H9 (cell line): ENCODE measurements at regions not wholly inside any gene's neighbourhood (a gene's known extent, or its start where the extent isn't known, plus 50 kb on each side); places are given as distances from the start of the nearest gene placed in this dataset.

Source experiments
- DNase-seq: peaks from one replicate; pipeline ENCODE4 v3.0.0-alpha.2; 2017
- H2AFZ ChIP-seq: one replicate; pipeline ENCODE4 v1.6.1; 2013; ENCODE audit warnings: mild to moderate bottlenecking, low read length, control low read depth, moderate library complexity
- H2AK5ac ChIP-seq: 2 replicates; pipeline ENCODE4 v1.6.1; 2013; ENCODE audit warnings: low read length, control low read depth, mixed read lengths; ENCODE audit not compliant: insufficient read length
- H2BK120ac ChIP-seq: one replicate; pipeline ENCODE4 v1.6.1; 2013; ENCODE audit warnings: low read depth, mild to moderate bottlenecking, low read length, control low read depth, inconsistent platforms; ENCODE audit not compliant: poor library complexity, severe bottlenecking
- H2BK12ac ChIP-seq: 2 replicates; pipeline ENCODE4 v1.6.1; 2013; ENCODE audit warnings: low read length, control low read depth, mixed read lengths, low read depth; ENCODE audit not compliant: insufficient read length
- H2BK15ac ChIP-seq: 2 replicates; pipeline ENCODE4 v1.6.1; 2013; ENCODE audit warnings: low read depth, low read length, control low read depth
- H2BK20ac ChIP-seq: one replicate; pipeline ENCODE4 v1.6.1; 2013; ENCODE audit warnings: low read depth, mild to moderate bottlenecking, low read length, control low read depth, inconsistent platforms; ENCODE audit not compliant: poor library complexity, severe bottlenecking
- H2BK5ac ChIP-seq: 2 replicates; pipeline ENCODE4 v1.6.1; 2013; ENCODE audit warnings: low read length, control low read depth, mixed read lengths; ENCODE audit not compliant: insufficient read length
- H3K14ac ChIP-seq: 2 replicates; pipeline ENCODE4 v1.6.1; 2013; ENCODE audit warnings: low read length, control low read depth; ENCODE audit not compliant: insufficient read depth
- H3K18ac ChIP-seq: 2 replicates; pipeline ENCODE4 v1.6.1; 2013; ENCODE audit warnings: low read depth, mild to moderate bottlenecking, mixed read lengths, low read length, control low read depth; ENCODE audit not compliant: insufficient read length
- H3K23ac ChIP-seq: 2 replicates; pipeline ENCODE4 v1.6.1; 2013; ENCODE audit warnings: low read length, control low read depth, mixed read lengths, low read depth; ENCODE audit not compliant: insufficient read length
- H3K23me2 ChIP-seq: 2 replicates; pipeline ENCODE4 v1.6.1; 2013; ENCODE audit warnings: low read depth, mild to moderate bottlenecking, mixed read lengths, low read length, control low read depth; ENCODE audit not compliant: insufficient read length, poor library complexity, severe bottlenecking
- H3K27ac ChIP-seq: 2 replicates; pipeline ENCODE4 v1.5.1; 2013; ENCODE audit warnings: low read length, control low read depth, mixed read lengths, low read depth; ENCODE audit not compliant: insufficient read length
- H3K27me3 ChIP-seq: 2 replicates; pipeline ENCODE4 v1.6.1; 2013; ENCODE audit warnings: low read length, control low read depth, inconsistent platforms; ENCODE audit not compliant: insufficient read depth
- H3K4ac ChIP-seq: 2 replicates; pipeline ENCODE4 v1.6.1; 2013; ENCODE audit warnings: low read depth, mild to moderate bottlenecking, control low read depth, inconsistent platforms, low read length, moderate library complexity
- H3K4me1 ChIP-seq: 2 replicates; pipeline ENCODE4 v1.6.1; 2013; ENCODE audit warnings: low read length, control low read depth, inconsistent platforms; ENCODE audit not compliant: insufficient read depth
- H3K4me2 ChIP-seq: 2 replicates; pipeline ENCODE4 v1.6.1; 2013; ENCODE audit warnings: low read length, control low read depth, mixed read lengths; ENCODE audit not compliant: insufficient read length, insufficient read depth
- H3K56ac ChIP-seq: 2 replicates; pipeline ENCODE4 v1.6.1; 2013; ENCODE audit warnings: low read depth, mild to moderate bottlenecking, mixed read lengths, low read length, control low read depth; ENCODE audit not compliant: insufficient read length
- H3K79me1 ChIP-seq: 2 replicates; pipeline ENCODE4 v1.6.1; 2013; ENCODE audit warnings: low read depth, mild to moderate bottlenecking, moderate library complexity, low read length, control low read depth, inconsistent platforms; ENCODE audit not compliant: insufficient read depth, poor library complexity, severe bottlenecking
- H3K79me2 ChIP-seq: 2 replicates; pipeline ENCODE4 v1.6.1; 2013; ENCODE audit warnings: low read length, control low read depth, inconsistent platforms; ENCODE audit not compliant: insufficient read depth
- H3K9ac ChIP-seq: 2 replicates; pipeline ENCODE4 v1.6.1; 2013; ENCODE audit warnings: low read length, control low read depth, mixed read lengths; ENCODE audit not compliant: insufficient read length; ENCODE audit errors: extremely low read depth
- H3K9me3 ChIP-seq: one replicate; pipeline ENCODE4 v1.6.1; 2013; ENCODE audit warnings: low read depth, low read length, inconsistent platforms; ENCODE audit not compliant: control insufficient read depth
- H3T11ph ChIP-seq: one replicate; pipeline ENCODE4 v1.6.1; 2013; ENCODE audit warnings: mild to moderate bottlenecking, low read length, control low read depth, inconsistent platforms
- H4K20me1 ChIP-seq: one replicate; pipeline ENCODE4 v1.6.1; 2013; ENCODE audit not compliant: control insufficient read depth, insufficient read length, insufficient read depth
- H4K5ac ChIP-seq: 2 replicates; pipeline ENCODE4 v1.6.1; 2013; ENCODE audit warnings: low read depth, mild to moderate bottlenecking, mixed read lengths, low read length, control low read depth; ENCODE audit not compliant: insufficient read length
- H4K8ac ChIP-seq: replicated peaks from 2 replicates; pipeline ENCODE4 v1.6.1; 2013; ENCODE audit warnings: low read length, control low read depth, mixed read lengths, low read depth; ENCODE audit not compliant: insufficient read length
- H4K91ac ChIP-seq: 2 replicates; pipeline ENCODE4 v1.6.1; 2013; ENCODE audit warnings: low read depth, mild to moderate bottlenecking, moderate library complexity, mixed read lengths, low read length, control low read depth; ENCODE audit not compliant: insufficient read length
- H3K27ac Mint-ChIP-seq, 3 experiments: 2 replicates in 2 of 3; 3 replicates in 1 of 3; pipeline ENCODE4 v1.8.0; 2020 to 2021; ENCODE audit warnings: mixed read lengths in 3 of 3, mild to moderate bottlenecking in 1 of 3, moderate library complexity in 1 of 3
- H3K27me3 Mint-ChIP-seq: 2 replicates; pipeline ENCODE4 v1.8.0; 2021; ENCODE audit warnings: low read depth, mild to moderate bottlenecking, moderate library complexity, mixed read lengths
- H3K36me3 Mint-ChIP-seq, 3 experiments: 2 replicates in 2 of 3; 3 replicates in 1 of 3; pipeline ENCODE4 v1.8.0; 2020 to 2021; ENCODE audit warnings: low read depth in 3 of 3, mixed read lengths in 3 of 3; ENCODE audit not compliant: insufficient read depth in 1 of 3
- H3K4me1 Mint-ChIP-seq, 2 experiments: 2 replicates each; pipeline ENCODE4 v1.8.0; 2020; ENCODE audit warnings: mixed read lengths in 2 of 2
- H3K4me3 Mint-ChIP-seq, 2 experiments: 2 replicates in 1 of 2; 3 replicates in 1 of 2; pipeline ENCODE4 v1.8.0; 2020 to 2021; ENCODE audit warnings: mild to moderate bottlenecking in 2 of 2, mixed read lengths in 2 of 2, moderate library complexity in 1 of 2
- H3K9me3 Mint-ChIP-seq, 2 experiments: 2 replicates in 1 of 2; 3 replicates in 1 of 2; pipeline ENCODE4 v1.8.0; 2020; ENCODE audit warnings: mild to moderate bottlenecking in 2 of 2, mixed read lengths in 2 of 2, moderate library complexity in 1 of 2
- WGBS: extraction: QIAGEN DNeasy Blood & Tissue Kit; methylation state at CpG from one replicate; pipeline ENCODE4 v1.1.7; 2013; ENCODE audit warnings: missing lambda C conversion rate, low lambda C conversion rate, mixed read lengths; ENCODE audit not compliant: insufficient read length; ENCODE audit errors: extremely low coverage; 5-methylcytosine and 5-hydroxymethylcytosine counted together
- TF ChIP-seq, protein P1 (sequence below): fragments of 200-600 bp; sonication (generic); conservative IDR thresholded peaks from 3 replicates; pipeline ENCODE4 v1.8.0; 2021; ENCODE audit warnings: antibody characterized with exemption, mild to moderate bottlenecking

GRCh38 chr18:77669331-77669730, 419.7 kb downstream of the GALR1 start:
- no peak overlapping the region for H4K91ac ChIP-seq
- no peak overlapping the region for H3K56ac ChIP-seq
- H3K36me3 Mint-ChIP-seq: no peaks in the 10 kb centered on the region
- H3K9me3 Mint-ChIP-seq: no peaks in the 10 kb centered on the region; a peak in 1 of 5 replicates
- peaks cover 2% of the 10 kb centered on the region; the same call in 1 of the 2 replicates for H3K4me1 ChIP-seq
- H4K20me1 ChIP-seq: no peaks in the 10 kb centered on the region
- H2AFZ ChIP-seq: no peak overlapping the region
- H2BK12ac ChIP-seq: no peak overlapping the region
- no peak overlapping the region for H2BK120ac ChIP-seq
- H3K27me3 Mint-ChIP-seq: peaks cover 4% of the 10 kb centered on the region
- no peak overlapping the region for H3K9ac ChIP-seq
- H4K8ac ChIP-seq: no peak overlapping the region
- no peaks in the 10 kb centered on the region for H3K79me1 ChIP-seq
- H3K27me3 ChIP-seq: no peaks in the 10 kb centered on the region
- H3K4me1 Mint-ChIP-seq: peaks cover 23 to 30% of the 10 kb centered on the region in 2 experiments
- no peak overlapping the region for H2BK20ac ChIP-seq
- H2BK15ac ChIP-seq: no peak overlapping the region
- no peak overlapping the region for H3K27ac Mint-ChIP-seq
- WGBS: no CpG with 5 or more reads among the region's 4 CpGs
- TF ChIP-seq, protein P1, sequence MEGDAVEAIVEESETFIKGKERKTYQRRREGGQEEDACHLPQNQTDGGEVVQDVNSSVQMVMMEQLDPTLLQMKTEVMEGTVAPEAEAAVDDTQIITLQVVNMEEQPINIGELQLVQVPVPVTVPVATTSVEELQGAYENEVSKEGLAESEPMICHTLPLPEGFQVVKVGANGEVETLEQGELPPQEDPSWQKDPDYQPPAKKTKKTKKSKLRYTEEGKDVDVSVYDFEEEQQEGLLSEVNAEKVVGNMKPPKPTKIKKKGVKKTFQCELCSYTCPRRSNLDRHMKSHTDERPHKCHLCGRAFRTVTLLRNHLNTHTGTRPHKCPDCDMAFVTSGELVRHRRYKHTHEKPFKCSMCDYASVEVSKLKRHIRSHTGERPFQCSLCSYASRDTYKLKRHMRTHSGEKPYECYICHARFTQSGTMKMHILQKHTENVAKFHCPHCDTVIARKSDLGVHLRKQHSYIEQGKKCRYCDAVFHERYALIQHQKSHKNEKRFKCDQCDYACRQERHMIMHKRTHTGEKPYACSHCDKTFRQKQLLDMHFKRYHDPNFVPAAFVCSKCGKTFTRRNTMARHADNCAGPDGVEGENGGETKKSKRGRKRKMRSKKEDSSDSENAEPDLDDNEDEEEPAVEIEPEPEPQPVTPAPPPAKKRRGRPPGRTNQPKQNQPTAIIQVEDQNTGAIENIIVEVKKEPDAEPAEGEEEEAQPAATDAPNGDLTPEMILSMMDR: no peak
- DNase-seq: no peak
- H3K9me3 ChIP-seq: no peaks in the 10 kb centered on the region
- H3K4ac ChIP-seq: no peak overlapping the region
- H3K23me2 ChIP-seq: no peaks in the 10 kb centered on the region
- no peak overlapping the region for H3K23ac ChIP-seq
- H3K79me2 ChIP-seq: no peaks in the 10 kb centered on the region
- no peak overlapping the region for H3K18ac ChIP-seq
- H3K27ac ChIP-seq: no peak overlapping the region
- no peak overlapping the region for H4K5ac ChIP-seq
- H2BK5ac ChIP-seq: no peak overlapping the region
- H2AK5ac ChIP-seq: no peak overlapping the region
- no peak overlapping the region for H3T11ph ChIP-seq
- H3K14ac ChIP-seq: no peak overlapping the region
- no peak overlapping the region; a peak in 1 of 5 replicates for H3K4me3 Mint-ChIP-seq
- H3K4me2 ChIP-seq: no peak overlapping the region
